GM23338 (cell line): ENCODE measurements at regions not wholly inside any gene's neighbourhood (a gene's known extent, or its start where the extent isn't known, plus 50 kb on each side); places are given as distances from the start of the nearest gene placed in this dataset.

Experiments used
- ATAC-seq: fragments of 200-7000 bp; cut with Tn5 transposase; 3 replicates; pipeline ENCODE4 v1.9.1; 2020
- DNase-seq: peaks from one replicate; pipeline ENCODE4 v3.0.0-alpha.2; 2015; ENCODE audit warnings: low spot score
- H2AFZ ChIP-seq: fragments of 200-600 bp; sonication (generic); 2 replicates; pipeline ENCODE4 v1.8.0; 2016; ENCODE audit warnings: antibody characterized with exemption, mild to moderate bottlenecking, moderate library complexity
- H3F3A ChIP-seq: fragments of 200-600 bp; sonication (generic); replicated peaks from 2 replicates; pipeline ENCODE4 v1.8.0; 2017; ENCODE audit warnings: antibody characterized with exemption, mixed run types, low read depth
- H3K27ac ChIP-seq: fragments of 200-600 bp; sonication (generic); 2 replicates; pipeline ENCODE4 v1.6.1; 2016; ENCODE audit warnings: low read depth
- H3K27me3 ChIP-seq: fragments of 200-600 bp; sonication (generic); 2 replicates; pipeline ENCODE4 v1.8.0; 2016; ENCODE audit warnings: mild to moderate bottlenecking, mixed run types, moderate library complexity; ENCODE audit not compliant: insufficient read depth
- H3K36me3 ChIP-seq: fragments of 200-600 bp; sonication (generic); 2 replicates; pipeline ENCODE4 v1.8.0; 2016; ENCODE audit warnings: mild to moderate bottlenecking; ENCODE audit not compliant: insufficient read depth
- H3K4me1 ChIP-seq: fragments of 200-600 bp; sonication (generic); 2 replicates; pipeline ENCODE4 v1.8.0; 2016; ENCODE audit warnings: mild to moderate bottlenecking, moderate library complexity; ENCODE audit not compliant: insufficient read depth
- H3K4me2 ChIP-seq: fragments of 200-600 bp; sonication (generic); 2 replicates; pipeline ENCODE4 v1.7.1; 2017; ENCODE audit warnings: mixed run types
- H3K4me3 ChIP-seq: fragments of 200-600 bp; sonication (generic); 2 replicates; pipeline ENCODE4 v1.6.1; 2016; ENCODE audit warnings: mixed run types
- H3K79me2 ChIP-seq: fragments of 200-600 bp; sonication (generic); replicated peaks from 2 replicates; pipeline ENCODE4 v1.8.0; 2017; ENCODE audit warnings: mild to moderate bottlenecking; ENCODE audit not compliant: insufficient read depth
- H3K9me2 ChIP-seq: fragments of 200-600 bp; sonication (generic); 2 replicates; pipeline ENCODE4 v1.8.0; 2017; ENCODE audit not compliant: insufficient read depth
- H4K20me1 ChIP-seq: fragments of 200-600 bp; sonication (generic); replicated peaks from 2 replicates; pipeline ENCODE4 v1.8.0; 2017; ENCODE audit warnings: mild to moderate bottlenecking; ENCODE audit not compliant: insufficient read depth
- H3K27ac Mint-ChIP-seq: 2 replicates; pipeline ENCODE4 v1.8.0; 2020; ENCODE audit warnings: inconsistent platforms, mild to moderate bottlenecking, moderate library complexity, mixed read lengths
- H3K27me3 Mint-ChIP-seq: 3 replicates; pipeline ENCODE4 v1.8.0; 2022; ENCODE audit warnings: low read depth, mild to moderate bottlenecking, moderate library complexity, mixed read lengths, inconsistent platforms; ENCODE audit not compliant: insufficient read depth, poor library complexity
- H3K36me3 Mint-ChIP-seq: 3 replicates; pipeline ENCODE4 v1.8.0; 2021; ENCODE audit warnings: low read depth, mild to moderate bottlenecking, inconsistent platforms, moderate library complexity, mixed read lengths
- H3K4me1 Mint-ChIP-seq: 3 replicates; pipeline ENCODE4 v1.8.0; 2020; ENCODE audit warnings: mild to moderate bottlenecking, inconsistent platforms, mixed read lengths
- H3K4me3 Mint-ChIP-seq: 3 replicates; pipeline ENCODE4 v1.8.0; 2021; ENCODE audit warnings: moderate library complexity, mild to moderate bottlenecking, inconsistent platforms, mixed read lengths
- H3K9me3 Mint-ChIP-seq: 3 replicates; pipeline ENCODE4 v1.8.0; 2020; ENCODE audit warnings: moderate library complexity, mild to moderate bottlenecking, inconsistent platforms, mixed read lengths
- CREB1 ChIP-seq: fragments of 250-450 bp; sonication (Bioruptor Pico); IDR thresholded peaks from 2 replicates; pipeline ENCODE4 v1.5.0; 2020; ENCODE audit warnings: low read depth, mild to moderate bottlenecking, moderate library complexity
- CTCF ChIP-seq, 2 experiments: fragments of 200-600 bp in 1 of 2; sonication (generic) in 1 of 2; conservative IDR thresholded peaks; 2 replicates each; pipeline versions ENCODE4 v1.5.1 to v1.6.1; 2016 to 2017; ENCODE audit warnings: antibody characterized with exemption in 2 of 2, low read depth in 2 of 2, mild to moderate bottlenecking in 2 of 2, moderate library complexity in 1 of 2
- ETS1 ChIP-seq: IDR thresholded peaks from 2 replicates; pipeline ENCODE4 v1.6.1; 2016; ENCODE audit warnings: antibody characterized with exemption
- EZH2 ChIP-seq: fragments of 200-600 bp; sonication (generic); IDR thresholded peaks from one replicate; pipeline ENCODE4 v1.8.0; 2017; ENCODE audit warnings: antibody characterized with exemption, mild to moderate bottlenecking, low read depth; ENCODE audit not compliant: unreplicated experiment
- EZH2phosphoT487 ChIP-seq: fragments of 200-600 bp; sonication (generic); IDR thresholded peaks from one replicate; pipeline ENCODE4 v1.8.1; 2018; ENCODE audit warnings: antibody characterized with exemption; ENCODE audit not compliant: unreplicated experiment
- NANOG ChIP-seq: IDR thresholded peaks from 2 replicates; pipeline ENCODE4 v1.6.1; 2016; ENCODE audit warnings: antibody characterized with exemption, borderline replicate concordance
- REST ChIP-seq: IDR thresholded peaks from one replicate; pipeline ENCODE4 v1.6.1; 2018; ENCODE audit warnings: antibody characterized with exemption; ENCODE audit not compliant: unreplicated experiment
- ZNF331 ChIP-seq: fragments of 250-450 bp; sonication (Bioruptor Pico); IDR thresholded peaks from 2 replicates; pipeline ENCODE4 v1.5.0; 2020; ENCODE audit warnings: low read depth, mild to moderate bottlenecking, moderate library complexity
- ZNF462 ChIP-seq: fragments of 250-450 bp; sonication (Bioruptor Pico); IDR thresholded peaks from 2 replicates; pipeline ENCODE4 v1.5.0; 2020; ENCODE audit warnings: mild to moderate bottlenecking, moderate library complexity

GRCh38 chr12:90473831-90474230 lies 481.1 kb downstream of the CCER1 start:
- no peaks in the 10 kb centered on the region for H3K27me3 Mint-ChIP-seq
- Histone ChIP-seq H3K9me2 (no peaks in the 10 kb centered on the region), H3K4me2 (no peak overlapping the region)

More at GRCh38 chr12:90473831-90474230, 481.1 kb downstream of the CCER1 start:
- Mint-ChIP-seq H3K4me3 (no peak overlapping the region), H3K9me3 (no peaks in the 10 kb centered on the region), H3K4me1 (no peaks in the 10 kb centered on the region), H3K36me3 (no peaks in the 10 kb centered on the region), H3K27ac (no peak overlapping the region)
- no peak overlapping the region for H2AFZ ChIP-seq
- H3K36me3 ChIP-seq = no peaks in the 10 kb centered on the region
- no peaks in the 10 kb centered on the region for H3K4me1 ChIP-seq
- no peaks in the 10 kb centered on the region for H3K27me3 ChIP-seq
- no peak overlapping the region for H3K4me3 ChIP-seq
- no peaks in the 10 kb centered on the region for H3F3A ChIP-seq
- no peak overlapping the region for H3K27ac ChIP-seq
- no peak for TF ChIP-seq CTCF (conservative IDR thresholded peaks at IDR 0.05; ENCODE audit: low read depth in 2 of 2)
- no peak for TF ChIP-seq EZH2phosphoT487
- TF ChIP-seq REST = no peak
- TF ChIP-seq CREB1 (CRISPR knock-in tag) = no peak
- no peak for TF ChIP-seq NANOG
- no peak for TF ChIP-seq ZNF462
- no peak for TF ChIP-seq ETS1
- no peak for TF ChIP-seq EZH2
- no peak for TF ChIP-seq ZNF331 (CRISPR knock-in tag)
- no peak for DNase-seq
- H3K79me2 ChIP-seq = no peaks in the 10 kb centered on the region
- ATAC-seq = no peak
- H4K20me1 ChIP-seq = no peaks in the 10 kb centered on the region
